Hematopoietic multipotent progenitor cell treated with erythropoietin and hydrocortisone succinate and interleukin-3 and kit ligand, for 15 days (in vitro differentiated cells): ENCODE measurements at regions not wholly inside any gene's neighbourhood (a gene's known extent, or its start where the extent isn't known, plus 50 kb on each side); places are given as distances from the start of the nearest gene placed in this dataset.
"Not testable (repeated sequence)": the region's sequence is repeated elsewhere in the genome, so short reads cannot be mapped to it uniquely, and the experiment has no call there.

Source experiments
- DNase-seq: peaks from one replicate; pipeline ENCODE4 v3.0.0-alpha.2; 2015; ENCODE audit warnings: low spot score

DNA sequence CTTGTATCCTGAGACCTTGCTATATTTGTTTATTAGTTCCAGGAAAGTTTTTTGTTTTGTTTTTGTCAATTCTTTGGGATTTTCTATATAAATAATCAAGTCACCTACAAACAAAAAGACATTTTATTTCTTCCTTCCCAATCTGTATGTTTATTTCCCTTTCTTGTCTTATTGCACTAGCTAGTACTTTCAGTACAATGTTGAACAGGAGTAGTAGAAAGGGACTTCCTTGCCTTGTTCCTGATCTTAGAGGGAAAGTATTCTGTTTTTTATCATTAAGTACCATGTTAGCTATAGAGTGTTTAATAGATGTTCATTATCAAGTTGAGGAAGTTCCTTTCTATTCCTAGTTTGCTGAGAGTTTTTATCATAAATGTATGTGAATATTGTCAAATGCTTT lies 119.5 kb upstream of the TLE4 start:
- DNase-seq = no peak

- DNase-seq = no peak
These were observed 110.1 kb upstream of the TLE4 start for GRCh38 chr9:79461712-79462111.

DNA sequence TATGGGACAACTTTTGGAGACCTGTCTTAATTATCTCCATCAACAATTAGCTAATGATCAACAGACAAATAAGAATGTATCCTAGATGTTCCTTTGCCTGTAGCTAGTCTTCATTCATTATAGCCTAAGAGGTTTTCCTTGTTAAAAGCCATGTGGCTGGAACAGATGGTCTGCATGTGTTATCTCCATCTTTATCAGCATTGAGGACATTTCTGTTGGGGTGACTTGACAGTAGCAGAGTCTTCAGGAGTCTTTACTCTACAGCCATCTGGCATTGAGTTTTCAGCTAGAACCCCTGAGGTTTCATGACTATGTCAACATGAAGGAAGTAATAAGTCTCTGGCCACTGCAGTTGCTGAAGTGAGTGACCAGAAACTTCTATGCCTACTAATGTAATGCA lies 106.6 kb upstream of the TLE4 start:
- no peak for DNase-seq

GRCh38 chr9:79469164-79469563 lies 102.6 kb upstream of the TLE4 start:
- no peak for DNase-seq

GRCh38 chr9:79470954-79471353 lies 100.8 kb upstream of the TLE4 start:
- no peak for DNase-seq

DNA sequence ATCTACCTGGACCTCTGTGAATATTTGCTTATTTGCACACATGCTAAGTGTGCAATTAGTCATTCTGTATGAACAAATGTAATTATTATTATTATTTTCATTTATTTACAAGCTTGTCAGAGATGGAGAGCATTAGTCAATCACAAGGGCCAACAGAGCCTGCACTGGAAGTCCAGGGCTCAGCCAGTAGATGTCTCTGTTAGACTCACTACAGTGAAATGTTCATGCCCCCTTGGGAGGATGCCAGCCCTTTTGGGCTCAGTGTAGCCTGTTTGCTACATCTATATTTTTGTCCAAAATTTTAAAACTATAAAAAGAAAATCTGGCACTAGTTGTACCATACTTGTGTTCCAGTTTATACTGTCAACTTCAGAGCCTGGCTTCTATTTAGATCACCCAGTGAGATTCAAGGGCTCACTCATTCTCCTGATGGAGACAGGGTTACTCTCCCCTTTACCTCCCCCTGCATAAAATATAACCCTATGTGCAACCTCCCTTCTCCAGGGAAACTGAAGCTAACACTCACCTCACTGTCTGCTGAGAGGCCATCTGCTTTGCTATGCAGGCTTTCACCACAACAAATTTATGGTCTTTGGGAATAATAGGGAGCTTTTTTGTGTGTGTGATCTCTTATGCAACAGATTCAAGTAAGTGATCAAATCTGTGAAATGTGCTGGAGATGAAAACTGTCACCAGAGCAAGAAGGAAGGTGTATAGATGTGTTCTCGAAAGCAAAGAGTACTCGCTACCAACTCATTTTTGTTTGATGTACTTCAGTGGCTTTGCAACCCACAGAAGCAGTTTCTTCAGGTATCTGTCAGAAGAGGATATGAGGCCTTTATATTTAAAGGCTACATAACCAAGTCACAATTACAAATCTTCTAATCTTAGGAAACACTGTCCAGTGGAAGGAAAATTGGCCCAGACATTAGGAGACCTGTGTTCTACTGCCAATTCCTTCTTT lies 99.9 kb upstream of the TLE4 start:
- no peak for DNase-seq

GRCh38 chr9:79473704-79474103 lies 98.1 kb upstream of the TLE4 start:
- no peak for DNase-seq

- no peak for DNase-seq
These were observed 94.4 kb upstream of the TLE4 start for GRCh38 chr9:79477241-79477840.

- DNase-seq = no peak
These were observed 93.6 kb upstream of the TLE4 start for GRCh38 chr9:79477955-79478771.

DNA sequence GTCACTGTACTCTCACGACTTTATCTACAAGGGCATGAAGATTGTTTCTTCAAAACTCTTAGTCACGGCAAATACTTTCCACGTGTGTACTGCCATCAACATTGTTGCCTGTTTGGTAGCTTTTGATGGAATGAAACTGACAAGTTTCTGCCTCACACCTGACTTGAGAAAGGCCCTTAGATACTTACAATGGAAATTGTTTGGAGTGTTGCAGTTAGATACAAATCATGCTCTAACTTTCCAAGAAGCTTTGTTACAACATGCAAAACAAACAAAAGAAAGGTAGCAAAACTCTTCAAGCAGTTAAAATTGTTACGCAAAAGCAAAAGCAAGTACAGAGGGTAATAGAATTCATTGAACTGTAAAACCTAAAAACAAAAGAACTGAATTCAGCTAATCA lies 91.1 kb upstream of the TLE4 start:
- no peak for DNase-seq

DNA sequence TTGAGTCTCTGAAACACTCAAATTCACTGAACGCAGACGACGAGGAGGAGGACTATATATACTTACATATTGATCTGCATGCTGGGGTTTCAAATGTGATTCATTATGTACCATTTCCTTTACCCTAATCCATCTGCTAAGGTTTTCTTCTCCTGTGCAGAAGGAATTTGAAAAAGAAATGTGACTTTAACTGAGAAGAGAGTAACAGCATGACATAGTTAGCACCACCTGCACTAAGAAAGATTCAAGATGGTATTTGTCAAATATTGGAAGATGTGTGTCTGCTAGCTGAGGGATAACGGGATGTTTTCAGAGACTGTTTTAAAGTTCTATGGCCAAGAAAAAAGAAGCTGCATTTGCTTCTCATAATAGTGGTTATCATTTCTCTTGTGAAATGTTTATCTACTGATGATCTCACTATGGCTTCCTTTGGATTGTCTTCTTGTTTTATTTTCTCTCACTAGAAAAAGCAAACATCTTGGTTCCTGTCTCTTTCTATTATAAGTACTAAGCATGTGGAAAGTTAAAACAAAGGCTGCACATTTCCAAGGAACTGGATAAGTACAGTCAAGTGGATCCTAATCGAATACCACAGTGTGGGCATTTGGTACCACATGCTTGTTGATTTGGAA lies 89.8 kb upstream of the TLE4 start:
- DNase-seq = no peak

DNA sequence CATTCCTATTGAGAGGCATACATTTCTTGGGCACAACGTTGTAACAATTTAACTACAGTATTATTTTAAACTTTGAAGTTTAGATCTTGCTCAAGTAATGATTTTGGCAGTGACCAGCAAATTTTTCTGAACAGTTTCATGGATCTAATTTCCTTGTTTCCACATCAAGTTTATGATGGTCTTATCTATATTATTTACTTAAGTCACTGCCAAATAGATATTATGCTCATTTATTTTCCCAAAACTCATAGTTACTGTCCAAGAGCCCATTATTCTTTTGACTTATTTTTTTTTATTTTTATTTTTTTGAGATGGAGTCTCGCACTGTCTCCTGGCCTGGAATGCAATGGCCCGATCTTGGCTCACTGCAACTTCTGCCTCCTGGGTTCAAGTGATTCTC lies 86.5 kb upstream of the TLE4 start:
- DNase-seq = no peak

DNA sequence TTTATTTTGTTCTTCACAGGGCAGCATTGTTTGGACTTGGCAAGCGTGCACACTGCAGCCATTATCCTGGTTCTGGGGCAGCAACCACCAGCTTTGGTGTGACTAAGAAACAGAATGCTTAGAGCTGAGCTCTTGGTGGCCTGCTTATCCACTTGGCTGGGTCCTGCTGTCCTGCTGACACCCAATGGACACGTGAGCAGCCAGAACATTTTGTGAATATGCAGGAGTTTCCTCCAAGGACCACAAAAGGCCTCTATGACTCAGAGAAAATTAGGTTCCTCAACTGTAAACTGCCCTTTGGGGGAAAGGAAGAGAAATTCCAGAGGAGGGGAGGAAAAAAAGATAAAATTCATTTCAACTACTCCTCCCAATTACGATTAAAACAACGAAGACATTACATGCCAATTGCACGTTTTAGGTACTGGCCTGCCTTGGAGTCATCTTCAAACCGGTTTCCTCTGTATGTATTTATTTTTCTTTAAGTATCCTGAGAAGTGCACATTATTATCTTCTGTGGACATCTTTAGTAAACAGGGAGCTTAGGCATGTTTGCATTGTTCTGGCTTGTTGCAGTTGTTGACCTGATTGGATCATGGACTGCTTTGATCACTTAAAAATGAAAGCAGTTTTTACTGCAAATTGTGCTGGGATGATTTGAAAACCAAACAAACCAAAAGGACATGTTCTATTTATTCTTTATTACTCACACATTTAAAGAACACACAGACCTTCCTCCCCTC lies 82.3 kb upstream of the TLE4 start:
- DNase-seq = no peak

GRCh38 chr9:79490657-79491248 lies 81.0 kb upstream of the TLE4 start:
- no peak for DNase-seq

GRCh38 chr9:79492092-79493009 lies 79.4 kb upstream of the TLE4 start:
- no peak for DNase-seq

GRCh38 chr9:79500196-79500864 lies 71.4 kb upstream of the TLE4 start:
- not testable (repeated sequence) for DNase-seq

DNA sequence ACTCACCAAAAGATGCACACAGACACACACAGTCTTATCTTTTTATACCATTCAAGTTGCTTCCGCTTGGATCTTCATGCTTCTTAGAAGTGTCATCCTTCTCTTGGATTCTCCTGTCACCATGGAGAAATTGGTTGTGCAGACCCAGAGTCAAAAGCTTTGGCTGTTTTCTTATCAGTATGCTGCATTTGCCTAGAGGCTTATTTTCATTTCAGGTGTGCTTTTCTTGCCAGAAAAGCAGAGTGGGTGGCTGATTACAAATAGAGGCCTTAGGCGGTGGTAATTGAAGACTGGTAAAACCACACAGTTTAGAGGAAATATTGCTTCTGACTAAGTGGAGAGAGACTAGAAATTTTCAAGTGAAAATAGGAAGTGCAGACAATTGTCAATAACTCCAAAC lies 70.2 kb upstream of the TLE4 start:
- DNase-seq = no peak

- no peak for DNase-seq
These were observed 64.0 kb upstream of the TLE4 start for GRCh38 chr9:79507801-79508200.

GRCh38 chr9:79512251-79512650 lies 59.5 kb upstream of the TLE4 start:
- DNase-seq = no peak
